ENCODE measurements at regions not wholly inside any gene's neighbourhood (a gene's known extent, or its start where the extent isn't known, plus 50 kb on each side); places are given as distances from the start of the nearest gene placed in this dataset.

GRCh38 chr9:38333047-38333446 is 59.5 kb upstream of the ALDH1B1 start:
- TF ChIP-seq NR2C2 (CRISPR knock-in tag; IDR thresholded peaks at IDR 0.05), result no peak
- TF ChIP-seq CTCF (IDR thresholded peaks at IDR 0.05), result no peak
- no peak for TF ChIP-seq USF2 (CRISPR knock-in tag; IDR thresholded peaks at IDR 0.05)
- TF ChIP-seq, protein P1, sequence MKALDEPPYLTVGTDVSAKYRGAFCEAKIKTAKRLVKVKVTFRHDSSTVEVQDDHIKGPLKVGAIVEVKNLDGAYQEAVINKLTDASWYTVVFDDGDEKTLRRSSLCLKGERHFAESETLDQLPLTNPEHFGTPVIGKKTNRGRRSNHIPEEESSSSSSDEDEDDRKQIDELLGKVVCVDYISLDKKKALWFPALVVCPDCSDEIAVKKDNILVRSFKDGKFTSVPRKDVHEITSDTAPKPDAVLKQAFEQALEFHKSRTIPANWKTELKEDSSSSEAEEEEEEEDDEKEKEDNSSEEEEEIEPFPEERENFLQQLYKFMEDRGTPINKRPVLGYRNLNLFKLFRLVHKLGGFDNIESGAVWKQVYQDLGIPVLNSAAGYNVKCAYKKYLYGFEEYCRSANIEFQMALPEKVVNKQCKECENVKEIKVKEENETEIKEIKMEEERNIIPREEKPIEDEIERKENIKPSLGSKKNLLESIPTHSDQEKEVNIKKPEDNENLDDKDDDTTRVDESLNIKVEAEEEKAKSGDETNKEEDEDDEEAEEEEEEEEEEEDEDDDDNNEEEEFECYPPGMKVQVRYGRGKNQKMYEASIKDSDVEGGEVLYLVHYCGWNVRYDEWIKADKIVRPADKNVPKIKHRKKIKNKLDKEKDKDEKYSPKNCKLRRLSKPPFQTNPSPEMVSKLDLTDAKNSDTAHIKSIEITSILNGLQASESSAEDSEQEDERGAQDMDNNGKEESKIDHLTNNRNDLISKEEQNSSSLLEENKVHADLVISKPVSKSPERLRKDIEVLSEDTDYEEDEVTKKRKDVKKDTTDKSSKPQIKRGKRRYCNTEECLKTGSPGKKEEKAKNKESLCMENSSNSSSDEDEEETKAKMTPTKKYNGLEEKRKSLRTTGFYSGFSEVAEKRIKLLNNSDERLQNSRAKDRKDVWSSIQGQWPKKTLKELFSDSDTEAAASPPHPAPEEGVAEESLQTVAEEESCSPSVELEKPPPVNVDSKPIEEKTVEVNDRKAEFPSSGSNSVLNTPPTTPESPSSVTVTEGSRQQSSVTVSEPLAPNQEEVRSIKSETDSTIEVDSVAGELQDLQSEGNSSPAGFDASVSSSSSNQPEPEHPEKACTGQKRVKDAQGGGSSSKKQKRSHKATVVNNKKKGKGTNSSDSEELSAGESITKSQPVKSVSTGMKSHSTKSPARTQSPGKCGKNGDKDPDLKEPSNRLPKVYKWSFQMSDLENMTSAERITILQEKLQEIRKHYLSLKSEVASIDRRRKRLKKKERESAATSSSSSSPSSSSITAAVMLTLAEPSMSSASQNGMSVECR (CRISPR knock-in tag; IDR thresholded peaks at IDR 0.05; ENCODE audit: borderline replicate concordance), result no peak
- no peak for TF ChIP-seq MAX (CRISPR knock-in tag; IDR thresholded peaks at IDR 0.05)
- no peak for TF ChIP-seq GABPB1 (CRISPR knock-in tag; IDR thresholded peaks at IDR 0.05)
- TF ChIP-seq RELA (CRISPR knock-in tag; IDR thresholded peaks at IDR 0.05; ENCODE audit: borderline replicate concordance), result no peak
- TF ChIP-seq, protein P2, sequence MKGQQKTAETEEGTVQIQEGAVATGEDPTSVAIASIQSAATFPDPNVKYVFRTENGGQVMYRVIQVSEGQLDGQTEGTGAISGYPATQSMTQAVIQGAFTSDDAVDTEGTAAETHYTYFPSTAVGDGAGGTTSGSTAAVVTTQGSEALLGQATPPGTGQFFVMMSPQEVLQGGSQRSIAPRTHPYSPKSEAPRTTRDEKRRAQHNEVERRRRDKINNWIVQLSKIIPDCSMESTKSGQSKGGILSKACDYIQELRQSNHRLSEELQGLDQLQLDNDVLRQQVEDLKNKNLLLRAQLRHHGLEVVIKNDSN (CRISPR knock-in tag; IDR thresholded peaks at IDR 0.05), result no peak
- TF ChIP-seq ZNF138 (CRISPR knock-in tag; conservative IDR thresholded peaks at IDR 0.05), result no peak
- TF ChIP-seq ZNF317 (CRISPR knock-in tag; IDR thresholded peaks at IDR 0.05; ENCODE audit: borderline replicate concordance, low read depth), result no peak
- no peak for TF ChIP-seq IRF2 (CRISPR knock-in tag; IDR thresholded peaks at IDR 0.05; ENCODE audit: borderline replicate concordance, low read depth)

All from WTC11 (cell line).